ENCODE measurements at regions not wholly inside any gene's neighbourhood (a gene's known extent, or its start where the extent isn't known, plus 50 kb on each side); places are given as distances from the start of the nearest gene placed in this dataset.

- TF ChIP-seq CTCF (IDR thresholded peaks at IDR 0.05; ENCODE audit: low read depth, low read length, missing input control) (no peak), FOXA1 (IDR thresholded peaks at IDR 0.05) (no peak), SP1 (IDR thresholded peaks at IDR 0.05) (no peak), MAX (IDR thresholded peaks at IDR 0.05) (no peak), GABPA (IDR thresholded peaks at IDR 0.05 in 1 of 2, conservative IDR thresholded peaks at IDR 0.05 in 1 of 2) (no peak), ZBTB33 (IDR thresholded peaks at IDR 0.05) (no peak), JUND (IDR thresholded peaks at IDR 0.05) (no peak), RXRA (IDR thresholded peaks at IDR 0.05) (no peak), TAF1 (conservative IDR thresholded peaks at IDR 0.05) (no peak), REST (IDR thresholded peaks at IDR 0.05) (no peak), RAD21 (IDR thresholded peaks at IDR 0.05) (no peak), ATF3 (IDR thresholded peaks at IDR 0.05) (no peak)
Measured at GRCh38 chr5:10169359-10169758, 80.3 kb downstream of the ATPSCKMT start.
